ENCODE measurements at regions not wholly inside any gene's neighbourhood (a gene's known extent, or its start where the extent isn't known, plus 50 kb on each side); places are given as distances from the start of the nearest gene placed in this dataset.

- peaks cover 0 to 7% of the 10 kb centered on the region in 2 donors for H3K4me1 ChIP-seq (ENCODE audit: control insufficient read depth in 2 of 2, insufficient read depth in 2 of 2, low read length in 2 of 2)
- POLR2A ChIA-PET: no interaction called here
- no peaks in the 10 kb centered on the region for H3K27me3 ChIP-seq (replicated peaks in 1 of 4; ENCODE audit: control extremely low read depth in 1 of 4, control insufficient read depth in 3 of 4, insufficient read depth in 4 of 4, low read length in 3 of 4)
- H3K9me3 Mint-ChIP-seq (ENCODE audit: insufficient read depth): no peaks in the 10 kb centered on the region
- no peak overlapping the region for H3K27ac Mint-ChIP-seq
- H3K4me3 ChIP-seq (ENCODE audit: control extremely low read depth in 1 of 5, extremely low read depth in 1 of 5, insufficient read depth in 1 of 5, low read depth in 2 of 5, low read length in 4 of 5): no peak overlapping the region
- H4K20me1 ChIP-seq (ENCODE audit: control insufficient read depth, insufficient read depth, low read length, poor library complexity, severe bottlenecking): peaks cover 25% of the 10 kb centered on the region
- peaks cover 0 to 1% of the 10 kb centered on the region in 2 experiments for H3K36me3 ChIP-seq (replicated peaks in 1 of 2; ENCODE audit: control extremely low read depth in 1 of 2, control insufficient read depth in 1 of 2, extremely low read depth in 1 of 2, insufficient read depth in 2 of 2, low read length in 1 of 2)
- H3K27ac ChIP-seq (ENCODE audit: low read length in 2 of 2): no peak overlapping the region
- H3K4me3 Mint-ChIP-seq: no peak overlapping the region
- H3K9me3 ChIP-seq (ENCODE audit: control extremely low read depth in 1 of 3, control insufficient read depth in 2 of 3, insufficient read depth in 1 of 3, low read length in 2 of 3): no peaks in the 10 kb centered on the region
- peaks cover 9% of the 10 kb centered on the region for H3K79me2 ChIP-seq (ENCODE audit: control insufficient read depth, insufficient read depth, low read length)
- ATAC-seq (ENCODE audit: low read depth) (no peak), DNase-seq (no peak)
- intact Hi-C loops (cut with micrococcal nuclease): no loop called here
- H2AFZ ChIP-seq (ENCODE audit: insufficient read depth, low read depth, low read length, poor library complexity, severe bottlenecking): no peak overlapping the region
- no peak overlapping the region for H3K9ac ChIP-seq (ENCODE audit: low read length)
- H3K4me1 Mint-ChIP-seq: peaks cover 3% of the 10 kb centered on the region
- no peak overlapping the region for H3K4me2 ChIP-seq (replicated peaks; ENCODE audit: low read depth, low read length, poor library complexity, severe bottlenecking)
- TF ChIP-seq CTCF (IDR thresholded peaks at IDR 0.05) (no peak), EZH2 (IDR thresholded peaks at IDR 0.05; ENCODE audit: borderline replicate concordance, insufficient read depth, low read depth, low read length, poor library complexity, severe bottlenecking) (no peak)
- no peaks in the 10 kb centered on the region for H3K27me3 Mint-ChIP-seq
- CTCF ChIA-PET: interaction anchor here (2.9 kb wide), 1 partner anchor 14 kb away, joined by 12 read pairs; no protein-coding TSS in a partner anchor
- 80% methylated on average over 13 of the region's 13 CpGs for WGBS (ENCODE audit: insufficient coverage)
Observed at GRCh38 chr22:25364736-25365241, 145.3 kb downstream of the CRYBB2 start.

- intact Hi-C loops (cut with micrococcal nuclease): no loop called here
- Histone ChIP-seq H3K79me2 (ENCODE audit: control insufficient read depth, insufficient read depth, low read length) (peaks cover 9% of the 10 kb centered on the region), H3K27ac (ENCODE audit: low read length in 2 of 2) (no peak overlapping the region), H3K9ac (ENCODE audit: low read length) (no peak overlapping the region), H3K36me3 (replicated peaks in 1 of 2; ENCODE audit: control extremely low read depth in 1 of 2, control insufficient read depth in 1 of 2, extremely low read depth in 1 of 2, insufficient read depth in 2 of 2, low read length in 1 of 2) (no peaks in the 10 kb centered on the region), H3K4me2 (replicated peaks; ENCODE audit: low read depth, low read length, poor library complexity, severe bottlenecking) (no peak overlapping the region), H3K4me1 (ENCODE audit: control insufficient read depth in 2 of 2, insufficient read depth in 2 of 2, low read length in 2 of 2) (peaks cover 0 to 7% of the 10 kb centered on the region in 2 donors), H3K27me3 (replicated peaks in 1 of 4; ENCODE audit: control extremely low read depth in 1 of 4, control insufficient read depth in 3 of 4, insufficient read depth in 4 of 4, low read length in 3 of 4) (no peaks in the 10 kb centered on the region), H3K9me3 (ENCODE audit: control extremely low read depth in 1 of 3, control insufficient read depth in 2 of 3, insufficient read depth in 1 of 3, low read length in 2 of 3) (no peaks in the 10 kb centered on the region), H3K4me3 (ENCODE audit: control extremely low read depth in 1 of 5, extremely low read depth in 1 of 5, insufficient read depth in 1 of 5, low read depth in 2 of 5, low read length in 4 of 5) (no peak overlapping the region), H4K20me1 (ENCODE audit: control insufficient read depth, insufficient read depth, low read length, poor library complexity, severe bottlenecking) (peaks cover 25% of the 10 kb centered on the region), H2AFZ (ENCODE audit: insufficient read depth, low read depth, low read length, poor library complexity, severe bottlenecking) (no peak overlapping the region)
- DNase-seq (no peak), ATAC-seq (ENCODE audit: low read depth) (no peak)
- whole genome bisulfite sequencing (ENCODE audit: insufficient coverage): 96% methylated on average over 33 of the region's 34 CpGs
- no peaks in the 10 kb centered on the region for H3K27me3 Mint-ChIP-seq
- H3K4me3 Mint-ChIP-seq: no peak overlapping the region
- CTCF ChIA-PET: interaction anchor here (0.6 kb wide), 1 partner anchor 13 kb away, joined by 3 read pairs; no protein-coding TSS in a partner anchor
- POLR2A ChIA-PET: no interaction called here
- H3K4me1 Mint-ChIP-seq: peaks cover 3% of the 10 kb centered on the region
- no peak overlapping the region for H3K27ac Mint-ChIP-seq
- TF ChIP-seq CTCF (IDR thresholded peaks at IDR 0.05): no peak
- no peak for TF ChIP-seq EZH2 (IDR thresholded peaks at IDR 0.05; ENCODE audit: borderline replicate concordance, insufficient read depth, low read depth, low read length, poor library complexity, severe bottlenecking)
- H3K9me3 Mint-ChIP-seq (ENCODE audit: insufficient read depth): no peaks in the 10 kb centered on the region
Observed at GRCh38 chr22:25365491-25366261, 146.2 kb downstream of the CRYBB2 start.

All from B cell (primary cell).